SH-SY5Y (cell line): ENCODE measurements at regions not wholly inside any gene's neighbourhood (a gene's known extent, or its start where the extent isn't known, plus 50 kb on each side); places are given as distances from the start of the nearest gene placed in this dataset.

ENCODE experiments used
- GATA2 ChIP-seq: IDR thresholded peaks from 2 replicates; pipeline ENCODE4 v1.6.1; 2011; ENCODE audit warnings: mild to moderate bottlenecking, low read depth, low read length
- GATA3 ChIP-seq: IDR thresholded peaks from 2 replicates; pipeline ENCODE4 v1.6.1; 2011; ENCODE audit warnings: low read depth, mild to moderate bottlenecking, low read length, moderate library complexity

DNA sequence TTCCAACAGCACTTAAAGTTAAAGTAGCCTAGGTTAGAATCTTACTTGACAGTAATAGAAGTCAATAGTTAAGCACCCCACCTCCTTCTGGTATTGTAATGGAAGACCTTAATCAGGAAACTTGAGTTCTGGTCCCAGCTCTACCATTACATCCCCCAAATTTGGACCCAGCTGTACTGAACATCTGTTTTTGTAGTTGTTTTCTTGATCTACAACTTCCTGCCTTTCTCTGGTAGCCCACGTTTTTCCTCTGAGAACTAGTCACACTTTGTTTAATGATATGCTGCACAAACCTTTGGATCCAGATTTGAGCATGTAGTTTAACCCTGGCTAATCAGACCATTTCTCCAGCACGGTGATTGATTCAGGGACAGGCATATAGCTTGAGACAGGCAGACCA is 505.0 kb downstream of the HS3ST4 start:
- TF ChIP-seq GATA2 (no peak), GATA3 (no peak)
